Activated naive CD8-positive, alpha-beta T cell treated with anti-CD3 and anti-CD28 coated beads, Interleukin-2, amount 50 U/mL, for 24 hours (primary cell): ENCODE measurements at regions not wholly inside any gene's neighbourhood (a gene's known extent, or its start where the extent isn't known, plus 50 kb on each side); places are given as distances from the start of the nearest gene placed in this dataset.

Source experiments
- ATAC-seq: fragments of 150-1000 bp; cut with Tn5 transposase; one replicate; pipeline ENCODE4 v1.10.0; 2021
- DNase-seq: peaks from one replicate; pipeline ENCODE4 v3.0.0; 2021
- H3K27ac Mint-ChIP-seq: one replicate; pipeline ENCODE4 v1.8.0; 2021; ENCODE audit warnings: mild to moderate bottlenecking, mixed read lengths
- H3K27me3 Mint-ChIP-seq: one replicate; pipeline ENCODE4 v1.8.0; 2021; ENCODE audit warnings: mixed read lengths
- H3K36me3 Mint-ChIP-seq: one replicate; pipeline ENCODE4 v1.8.0; 2021; ENCODE audit warnings: low read depth, mixed read lengths
- H3K4me1 Mint-ChIP-seq: one replicate; pipeline ENCODE4 v1.8.0; 2021; ENCODE audit warnings: mixed read lengths
- H3K4me3 Mint-ChIP-seq: one replicate; pipeline ENCODE4 v1.8.0; 2021; ENCODE audit warnings: mild to moderate bottlenecking, moderate library complexity, mixed read lengths
- H3K9me3 Mint-ChIP-seq: one replicate; pipeline ENCODE4 v1.8.0; 2021; ENCODE audit warnings: mixed read lengths

DNA sequence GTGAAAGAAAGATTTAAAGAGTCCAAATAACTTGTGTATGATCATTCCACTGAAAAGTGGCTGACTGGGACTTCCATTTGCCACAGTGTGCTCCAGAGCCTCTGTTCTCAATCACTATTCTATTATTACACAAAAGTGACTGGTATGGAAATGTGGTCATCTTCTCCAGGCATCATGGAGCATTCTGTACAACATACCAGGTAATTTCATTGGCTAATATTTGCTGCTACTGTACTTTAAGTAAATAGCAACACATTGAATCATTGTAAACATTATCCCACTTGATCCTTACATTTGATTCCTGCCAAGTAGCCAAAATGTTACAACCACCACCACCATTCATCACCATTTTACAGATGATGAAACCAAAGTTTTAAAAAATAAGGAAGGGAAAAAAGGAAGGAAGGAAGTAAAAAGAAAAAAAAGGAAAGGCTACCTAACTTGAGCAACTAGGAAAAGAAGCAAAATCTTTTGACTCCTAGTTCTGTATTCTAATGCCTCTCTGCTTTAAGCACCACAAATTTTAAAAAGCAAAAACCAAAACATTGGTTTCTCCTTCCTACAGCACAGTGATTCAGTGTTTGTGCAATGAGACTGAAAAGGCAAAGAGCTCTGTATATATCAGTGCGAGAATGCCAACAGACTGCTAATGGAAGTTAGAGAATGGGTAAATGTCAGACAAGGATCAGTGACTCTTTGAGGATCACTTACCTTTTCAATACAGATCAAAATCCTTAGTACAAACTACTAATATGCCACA, 361.4 kb upstream of the PTBP2 start:
- H3K4me3 Mint-ChIP-seq, result no peak overlapping the region
- H3K27ac Mint-ChIP-seq, result no peak overlapping the region
- peaks cover 4% of the 10 kb centered on the region for H3K27me3 Mint-ChIP-seq
- ATAC-seq, result no peak
- H3K36me3 Mint-ChIP-seq, result no peaks in the 10 kb centered on the region
- H3K4me1 Mint-ChIP-seq, result peaks cover 19% of the 10 kb centered on the region
- no peak for DNase-seq
- peaks cover 14% of the 10 kb centered on the region for H3K9me3 Mint-ChIP-seq

DNA sequence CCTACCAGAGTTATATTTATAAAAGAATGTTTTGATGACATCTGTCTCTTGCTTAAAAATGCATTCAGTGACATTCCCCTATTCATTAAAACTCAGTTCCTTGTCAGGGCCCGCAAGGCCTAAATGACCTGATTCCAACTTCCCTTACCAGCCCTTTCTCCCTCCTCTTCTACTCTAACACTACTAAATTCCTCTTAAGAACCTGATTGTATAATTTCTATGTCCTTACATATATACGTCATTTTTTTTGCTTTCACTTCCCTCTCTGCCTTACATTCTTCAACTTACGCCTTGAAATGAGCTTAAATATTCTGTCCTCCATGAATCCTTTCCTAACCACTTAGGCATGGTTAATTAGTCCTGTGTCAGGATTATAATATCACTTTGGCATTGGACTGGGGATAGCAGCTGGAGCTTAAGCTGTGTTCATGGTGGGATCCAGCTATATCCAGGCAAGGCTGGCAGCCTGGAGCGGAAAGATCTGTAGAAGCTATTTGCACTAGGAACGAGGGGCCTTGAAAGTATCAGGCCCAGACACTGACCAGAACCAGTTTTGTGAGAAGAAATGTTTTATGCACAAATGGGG, 360.2 kb upstream of the PTBP2 start:
- DNase-seq (no peak), ATAC-seq (no peak)
- H3K36me3 Mint-ChIP-seq, result no peaks in the 10 kb centered on the region
- peaks cover 4% of the 10 kb centered on the region for H3K27me3 Mint-ChIP-seq
- no peak overlapping the region for H3K27ac Mint-ChIP-seq
- H3K4me1 Mint-ChIP-seq, result peaks cover 19% of the 10 kb centered on the region
- peaks cover 14% of the 10 kb centered on the region for H3K9me3 Mint-ChIP-seq
- H3K4me3 Mint-ChIP-seq, result no peak overlapping the region

DNA sequence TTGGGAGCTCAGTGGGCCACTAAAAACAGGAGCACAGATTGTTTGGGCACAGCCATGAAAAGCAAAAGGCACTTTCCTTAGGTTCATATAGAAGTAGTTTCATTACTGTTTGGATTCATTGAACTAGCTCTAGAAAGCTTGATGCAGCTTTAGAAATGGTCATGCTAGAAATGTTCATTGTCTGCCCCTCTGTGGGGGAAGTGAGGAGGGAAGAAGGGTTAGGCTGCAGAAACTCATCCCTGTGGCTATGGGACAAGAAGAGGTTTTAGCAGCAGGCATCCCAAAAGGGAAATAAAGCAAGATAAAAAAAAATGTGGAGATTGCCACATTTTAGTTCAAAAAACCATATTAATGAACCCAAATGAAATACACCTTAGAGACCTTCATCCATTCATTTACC, 359.6 kb upstream of the PTBP2 start:
- H3K4me1 Mint-ChIP-seq, result peaks cover 17% of the 10 kb centered on the region
- ATAC-seq (no peak), DNase-seq (no peak)
- no peak overlapping the region for H3K27ac Mint-ChIP-seq
- H3K9me3 Mint-ChIP-seq, result peaks cover 14% of the 10 kb centered on the region
- no peaks in the 10 kb centered on the region for H3K36me3 Mint-ChIP-seq
- peaks cover 4% of the 10 kb centered on the region for H3K27me3 Mint-ChIP-seq
- H3K4me3 Mint-ChIP-seq, result no peak overlapping the region

DNA sequence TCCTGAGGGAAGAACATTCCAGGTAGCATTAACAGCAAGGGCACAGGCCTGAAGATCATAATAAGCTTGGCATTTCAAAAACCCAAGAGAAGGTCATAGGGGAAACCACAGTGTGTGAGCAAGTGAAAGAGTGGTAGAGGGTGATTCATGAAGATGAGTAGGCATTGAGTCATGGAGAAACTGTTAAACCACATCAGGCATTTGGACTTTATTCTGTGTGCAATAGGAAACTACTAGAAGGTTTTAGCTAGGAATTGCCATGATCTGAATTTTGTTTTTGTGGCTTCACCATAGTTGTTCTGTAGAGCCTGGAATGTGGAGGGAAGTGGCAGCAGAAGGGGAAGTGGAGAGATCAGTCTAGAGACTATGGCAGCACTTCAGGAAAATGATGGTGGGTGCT, 359.0 kb upstream of the PTBP2 start:
- no peak for DNase-seq
- Mint-ChIP-seq H3K4me1 (peaks cover 13% of the 10 kb centered on the region), H3K9me3 (peaks cover 14% of the 10 kb centered on the region), H3K36me3 (no peaks in the 10 kb centered on the region), H3K4me3 (no peak overlapping the region), H3K27ac (peak overlapping the region; percentile 76), H3K27me3 (peaks cover 4% of the 10 kb centered on the region)
- peak; percentile 93 for ATAC-seq

DNA sequence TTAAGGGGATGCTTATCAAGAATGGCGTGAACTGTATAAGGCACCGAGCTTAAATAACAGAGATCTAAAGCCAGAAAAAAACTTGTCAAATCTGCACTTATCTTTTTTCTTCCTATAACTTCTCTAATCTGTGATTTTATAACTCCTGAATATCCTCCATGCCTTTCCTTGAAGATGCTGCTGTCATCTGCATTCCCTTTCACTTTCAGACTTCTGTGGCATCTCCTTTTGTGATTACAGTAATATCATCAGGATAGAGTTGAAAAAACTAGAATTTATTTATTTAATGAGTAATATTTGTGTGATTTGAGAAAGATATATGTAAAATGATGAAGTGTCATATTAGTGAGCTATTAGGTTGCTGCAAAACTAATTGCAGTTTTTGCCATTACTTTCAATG, 357.8 kb upstream of the PTBP2 start:
- Mint-ChIP-seq H3K27me3 (peaks cover 4% of the 10 kb centered on the region), H3K4me3 (no peak overlapping the region), H3K9me3 (peaks cover 14% of the 10 kb centered on the region), H3K27ac (no peak overlapping the region), H3K4me1 (peaks cover 13% of the 10 kb centered on the region), H3K36me3 (no peaks in the 10 kb centered on the region)
- ATAC-seq, result no peak
- no peak for DNase-seq

DNA sequence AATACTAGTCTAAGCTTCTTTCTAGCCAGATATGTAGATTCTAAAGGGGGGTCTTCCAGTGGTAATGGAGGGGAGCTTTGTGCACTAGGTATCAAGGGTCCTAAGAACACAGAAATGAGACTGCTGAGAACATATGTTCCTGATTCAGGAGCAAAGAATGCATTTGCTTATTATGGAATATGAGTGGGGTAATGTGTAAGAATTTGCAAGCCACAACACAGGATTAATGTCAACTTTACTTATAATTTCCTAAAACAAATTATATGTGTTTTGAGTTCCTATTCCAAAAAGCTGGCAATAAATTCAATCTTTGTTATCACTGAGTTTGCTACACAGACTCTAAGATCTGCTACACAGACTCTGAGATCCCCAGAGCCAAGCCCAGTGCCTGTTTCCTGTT, 357.0 kb upstream of the PTBP2 start:
- peaks cover 14% of the 10 kb centered on the region for H3K9me3 Mint-ChIP-seq
- peaks cover 13% of the 10 kb centered on the region for H3K4me1 Mint-ChIP-seq
- ATAC-seq (no peak), DNase-seq (no peak)
- no peak overlapping the region for H3K27ac Mint-ChIP-seq
- H3K27me3 Mint-ChIP-seq, result peaks cover 4% of the 10 kb centered on the region
- H3K4me3 Mint-ChIP-seq, result no peak overlapping the region
- H3K36me3 Mint-ChIP-seq, result no peaks in the 10 kb centered on the region

DNA sequence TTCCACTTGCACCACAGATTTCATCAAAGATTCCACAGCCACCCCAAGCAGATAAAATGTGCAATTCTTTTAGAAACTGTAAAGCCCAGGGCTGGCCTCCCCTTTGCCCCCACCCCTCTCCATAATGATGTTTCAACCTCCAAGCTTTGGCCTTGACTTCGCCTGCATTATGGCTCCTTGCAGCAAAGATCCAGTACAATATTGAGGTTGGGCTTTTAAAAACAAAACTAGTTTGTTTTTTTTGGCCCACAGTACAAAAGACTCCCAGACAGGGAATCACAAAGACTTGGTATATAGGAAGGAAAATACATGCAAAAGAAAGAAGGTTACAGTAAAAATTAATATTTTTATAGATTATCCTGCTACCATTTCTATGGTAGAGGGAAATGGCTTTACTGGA, 356.5 kb upstream of the PTBP2 start:
- H3K9me3 Mint-ChIP-seq, result peaks cover 14% of the 10 kb centered on the region
- H3K27me3 Mint-ChIP-seq, result peaks cover 4% of the 10 kb centered on the region
- no peak for ATAC-seq

DNA sequence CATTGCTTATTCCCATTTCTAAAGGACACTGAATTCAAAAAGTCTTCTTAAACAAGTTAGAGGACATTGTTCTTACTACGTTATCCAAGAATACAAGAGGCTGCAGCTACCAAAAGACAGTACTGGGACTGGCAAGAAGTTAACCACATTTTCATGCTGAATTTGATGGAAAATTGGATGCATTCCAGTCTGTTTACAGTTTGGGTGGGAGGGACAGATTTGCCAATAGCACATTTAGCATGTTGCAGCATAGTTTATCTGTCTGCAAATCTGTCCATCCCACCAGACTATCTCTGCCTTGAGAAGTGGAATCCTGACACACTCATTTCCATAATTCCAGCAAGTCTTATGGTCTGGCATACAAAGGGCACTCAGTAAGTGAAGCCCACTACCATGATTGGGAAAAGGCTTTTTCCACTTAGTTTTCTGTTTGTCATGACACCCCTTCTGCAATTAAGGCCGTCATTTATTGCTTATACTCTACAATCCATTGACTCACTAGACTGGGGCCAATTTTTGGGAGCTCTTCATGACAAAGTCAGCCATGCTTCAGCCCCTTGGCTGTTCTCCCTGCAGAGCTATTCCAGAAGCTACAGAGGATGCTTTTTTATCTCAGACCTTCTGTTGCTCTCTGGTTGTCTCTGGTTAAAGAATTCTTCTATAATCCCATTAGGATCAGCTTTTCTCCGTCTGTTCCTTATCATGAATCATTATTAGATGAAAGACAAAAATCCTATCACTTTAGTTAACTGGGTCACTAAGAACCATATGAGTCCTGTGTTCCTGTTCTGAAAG, 355.8 kb upstream of the PTBP2 start:
- Mint-ChIP-seq H3K4me3 (no peak overlapping the region), H3K27ac (no peak overlapping the region), H3K4me1 (peaks cover 13% of the 10 kb centered on the region), H3K9me3 (peaks cover 14% of the 10 kb centered on the region), H3K36me3 (no peaks in the 10 kb centered on the region), H3K27me3 (peaks cover 4% of the 10 kb centered on the region)
- ATAC-seq, result no peak
- DNase-seq, result no peak

More for the DNA sequence above, 356.5 kb upstream of the PTBP2 start:
- no peak overlapping the region for H3K27ac Mint-ChIP-seq
- no peak for DNase-seq
- peaks cover 13% of the 10 kb centered on the region for H3K4me1 Mint-ChIP-seq
- H3K4me3 Mint-ChIP-seq, result no peak overlapping the region
- H3K36me3 Mint-ChIP-seq, result no peaks in the 10 kb centered on the region

DNA sequence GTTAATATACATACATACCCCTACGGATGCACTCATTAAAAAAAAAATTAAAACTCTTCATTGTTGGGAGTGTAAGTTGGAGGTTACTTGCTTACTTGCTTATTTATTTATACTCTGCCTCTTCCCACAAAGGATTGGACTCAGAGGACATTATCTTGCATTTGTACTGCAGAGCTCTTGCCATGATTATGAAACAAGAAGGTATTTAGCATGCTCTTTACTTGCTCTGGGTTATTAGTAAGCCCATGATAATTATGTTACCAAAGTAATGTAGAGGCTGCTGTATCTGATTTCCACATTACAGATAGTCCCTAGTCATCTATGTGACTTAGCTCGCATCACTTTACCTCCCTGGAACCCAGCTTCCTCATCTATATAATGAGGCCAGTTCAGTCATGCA, 355.1 kb upstream of the PTBP2 start:
- Mint-ChIP-seq H3K4me1 (peaks cover 13% of the 10 kb centered on the region), H3K36me3 (no peaks in the 10 kb centered on the region), H3K27me3 (peaks cover under 1% of the 10 kb centered on the region), H3K27ac (no peak overlapping the region), H3K4me3 (no peak overlapping the region), H3K9me3 (peaks cover 14% of the 10 kb centered on the region)
- DNase-seq, result no peak
- no peak for ATAC-seq

DNA sequence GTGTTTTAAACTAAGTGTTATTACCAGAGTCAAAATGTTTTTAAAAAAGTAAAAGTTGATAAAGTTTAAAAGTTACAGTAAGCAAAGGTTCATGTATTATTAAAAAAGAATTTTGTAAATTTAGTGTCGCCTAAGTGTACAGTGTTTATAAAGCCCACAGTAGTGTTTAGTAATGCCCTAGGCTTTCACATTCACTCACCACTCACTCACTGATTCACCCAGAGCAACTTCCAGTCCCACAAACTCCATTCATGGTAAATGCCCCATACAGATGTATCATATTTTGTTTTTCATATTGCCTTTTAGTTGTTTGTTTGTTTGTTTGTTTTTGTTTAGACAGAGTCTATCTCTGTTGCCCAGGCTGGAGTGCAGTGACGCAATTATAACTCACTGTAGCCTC, 353.8 kb upstream of the PTBP2 start:
- peaks cover 7% of the 10 kb centered on the region for H3K9me3 Mint-ChIP-seq
- H3K36me3 Mint-ChIP-seq, result no peaks in the 10 kb centered on the region
- ATAC-seq (no peak), DNase-seq (no peak)
- H3K4me1 Mint-ChIP-seq, result peaks cover 3% of the 10 kb centered on the region
- no peak overlapping the region for H3K27ac Mint-ChIP-seq
- no peaks in the 10 kb centered on the region for H3K27me3 Mint-ChIP-seq
- no peak overlapping the region for H3K4me3 Mint-ChIP-seq

DNA sequence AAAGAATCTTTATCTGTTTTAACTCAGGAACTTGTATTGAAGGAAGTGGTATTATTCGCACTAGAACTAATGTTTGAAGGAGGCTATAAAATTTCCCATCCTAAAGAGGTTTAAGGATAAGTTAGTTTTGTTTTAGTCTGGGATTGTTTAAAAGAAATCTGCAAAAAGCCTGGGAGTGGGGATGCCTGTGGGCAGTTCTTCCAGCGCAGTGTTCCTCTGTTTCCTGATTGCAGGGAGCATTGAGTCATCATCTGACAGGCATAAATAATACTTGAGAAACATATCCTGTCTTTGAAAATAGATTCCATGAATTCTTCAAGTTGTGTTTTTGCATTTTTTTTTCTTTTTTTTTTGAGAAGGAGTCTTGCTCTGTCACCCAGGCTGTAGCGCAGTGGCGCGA, 350.8 kb upstream of the PTBP2 start:
- DNase-seq (no peak), ATAC-seq (no peak)
- Mint-ChIP-seq H3K27me3 (no peaks in the 10 kb centered on the region), H3K36me3 (no peaks in the 10 kb centered on the region), H3K4me3 (no peak overlapping the region), H3K27ac (no peak overlapping the region), H3K9me3 (no peaks in the 10 kb centered on the region), H3K4me1 (no peaks in the 10 kb centered on the region)

DNA sequence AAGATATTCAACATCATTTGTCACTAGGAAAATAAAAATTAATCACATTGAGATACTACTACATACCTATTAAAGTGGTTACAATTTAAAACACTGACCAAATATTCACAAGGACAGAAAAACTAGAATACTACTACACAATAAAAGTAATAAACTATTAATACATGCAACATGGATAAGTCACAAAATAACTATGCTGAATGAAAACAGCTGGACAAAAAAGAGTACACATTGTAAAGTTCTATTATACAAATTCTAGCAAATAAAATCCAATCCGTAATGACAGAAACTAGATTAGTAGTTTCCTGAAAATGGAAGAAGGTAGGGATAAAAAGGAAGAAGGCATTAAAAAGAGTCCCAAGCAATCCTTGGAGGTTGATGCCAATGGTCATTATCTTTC, 348.7 kb upstream of the PTBP2 start:
- no peaks in the 10 kb centered on the region for H3K9me3 Mint-ChIP-seq
- no peaks in the 10 kb centered on the region for H3K36me3 Mint-ChIP-seq
- H3K4me3 Mint-ChIP-seq, result no peak overlapping the region
- ATAC-seq (no peak), DNase-seq (no peak)
- no peak overlapping the region for H3K27ac Mint-ChIP-seq
- no peaks in the 10 kb centered on the region for H3K4me1 Mint-ChIP-seq
- no peaks in the 10 kb centered on the region for H3K27me3 Mint-ChIP-seq

DNA sequence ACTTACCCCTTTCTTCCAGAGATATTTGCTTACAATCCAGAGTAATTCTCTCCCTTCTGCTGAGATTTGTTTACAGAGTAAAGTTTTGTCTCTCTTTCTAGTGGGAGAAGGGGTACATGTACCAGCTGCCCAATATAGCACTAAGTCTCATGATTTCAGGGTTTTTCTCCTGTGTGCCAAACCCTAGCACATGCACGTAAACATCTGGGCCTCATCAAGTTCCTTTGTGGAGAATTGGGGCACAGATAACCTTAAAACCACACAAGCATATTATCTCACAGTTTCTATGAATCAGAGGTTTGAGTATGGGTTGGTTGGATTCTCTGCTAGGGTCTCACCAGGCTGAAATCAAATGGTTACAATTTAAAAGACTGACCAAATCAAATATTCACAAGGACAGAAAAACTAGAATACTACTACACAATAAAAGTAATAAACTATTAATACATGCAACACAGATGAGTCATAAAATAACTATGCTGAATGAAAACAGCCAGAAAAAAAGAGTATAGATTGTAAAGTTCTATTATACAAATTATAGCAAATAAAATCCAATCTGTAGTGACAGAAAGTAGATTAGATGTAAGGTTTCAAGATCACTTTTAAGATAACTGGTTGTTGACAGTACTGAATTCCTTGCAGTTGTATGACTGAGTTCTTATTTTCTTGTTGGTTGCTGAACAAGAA, 347.4 kb upstream of the PTBP2 start:
- DNase-seq, result no peak
- Mint-ChIP-seq H3K27me3 (no peaks in the 10 kb centered on the region), H3K4me1 (no peaks in the 10 kb centered on the region), H3K27ac (no peak overlapping the region), H3K4me3 (no peak overlapping the region), H3K36me3 (no peaks in the 10 kb centered on the region), H3K9me3 (no peaks in the 10 kb centered on the region)
- no peak for ATAC-seq

DNA sequence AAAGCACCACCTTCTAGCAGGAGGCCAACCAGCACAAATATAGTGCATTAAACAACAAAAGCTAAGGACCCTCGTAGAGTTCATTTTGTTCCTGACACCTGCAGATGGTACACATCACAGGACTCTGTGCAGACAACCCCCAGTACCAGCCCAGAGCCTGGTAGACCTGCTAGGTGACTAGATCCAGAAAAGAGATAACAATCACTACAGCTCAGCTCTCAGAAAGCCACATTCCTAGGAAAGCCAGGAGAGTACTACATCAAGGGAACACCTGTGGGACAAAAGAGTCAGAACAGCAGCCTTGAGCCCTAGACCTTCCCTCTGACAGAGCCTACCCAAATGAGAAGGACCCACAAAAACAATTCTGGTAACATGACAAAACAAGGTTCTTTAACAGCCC, 344.7 kb upstream of the PTBP2 start:
- Mint-ChIP-seq H3K27me3 (no peaks in the 10 kb centered on the region), H3K4me1 (no peaks in the 10 kb centered on the region), H3K9me3 (no peaks in the 10 kb centered on the region), H3K36me3 (no peaks in the 10 kb centered on the region), H3K27ac (no peak overlapping the region), H3K4me3 (no peak overlapping the region)
- ATAC-seq (no peak), DNase-seq (no peak)
